ENCODE measurements at regions not wholly inside any gene's neighbourhood (a gene's known extent, or its start where the extent isn't known, plus 50 kb on each side); places are given as distances from the start of the nearest gene placed in this dataset.

- 28 to 51% methylated on average over 1 of the region's 1 CpG for WGBS, 2 donors
- DNase-seq, result no peak
- Histone ChIP-seq H3K4me1 (no peaks in the 10 kb centered on the region), H3K4me3 (no peak overlapping the region), H3K9me3 (no peaks in the 10 kb centered on the region), H3K27me3 (peaks cover 0 to 4% (median 0%) of the 10 kb centered on the region in 4 donors), H3K27ac (no peak overlapping the region), H3K36me3 (no peaks in the 10 kb centered on the region)
- no peak for TF ChIP-seq CTCF (IDR thresholded peaks at IDR 0.05)
- ATAC-seq, result no peak
- no peak for FAIRE-seq
- intact Hi-C loops (cut with DNase I), result no loop called here
Measured at GRCh38 chr6:90701926-90702325, 115.1 kb upstream of the MAP3K7 start.

- Histone ChIP-seq H3K36me3 (no peaks in the 10 kb centered on the region), H3K4me3 (no peak overlapping the region), H3K27ac (no peak overlapping the region), H3K4me1 (no peaks in the 10 kb centered on the region), H3K9me3 (no peaks in the 10 kb centered on the region), H3K27me3 (peaks cover 0 to 11% (median 0%) of the 10 kb centered on the region in 4 donors)
- WGBS, 2 donors, result 28 to 48% methylated on average over 7 of the region's 7 CpGs
- FAIRE-seq (no peak), ATAC-seq (no peak), DNase-seq (no peak)
- TF ChIP-seq CTCF (IDR thresholded peaks at IDR 0.05), result no peak
- intact Hi-C loops (cut with DNase I), result no loop called here
Measured at GRCh38 chr6:90701146-90701781, 114.4 kb upstream of the MAP3K7 start.

GRCh38 chr6:90695316-90695715 lies 108.4 kb upstream of the MAP3K7 start:
- H3K4me1 ChIP-seq, result no peaks in the 10 kb centered on the region
- TF ChIP-seq CTCF (IDR thresholded peaks at IDR 0.05), result no peak
- peaks cover 0 to 11% (median under 1%) of the 10 kb centered on the region in 4 donors for H3K27me3 ChIP-seq
- no peak overlapping the region for H3K27ac ChIP-seq
- H3K36me3 ChIP-seq, result no peaks in the 10 kb centered on the region
- intact Hi-C loops (cut with DNase I), result no loop called here
- no peak for FAIRE-seq
- no peak for ATAC-seq
- DNase-seq, result no peak
- no peaks in the 10 kb centered on the region for H3K9me3 ChIP-seq
- WGBS, 2 donors, result 58 to 81% methylated on average over 3 of the region's 3 CpGs
- no peak overlapping the region for H3K4me3 ChIP-seq

- intact Hi-C loops (cut with DNase I), result no loop called here
- ATAC-seq (no peak), DNase-seq (no peak), FAIRE-seq (no peak)
- Histone ChIP-seq H3K9me3 (no peaks in the 10 kb centered on the region), H3K36me3 (no peaks in the 10 kb centered on the region), H3K4me3 (no peak overlapping the region), H3K27me3 (peaks cover 0 to 11% (median 2%) of the 10 kb centered on the region in 4 donors), H3K27ac (no peak overlapping the region), H3K4me1 (no peaks in the 10 kb centered on the region)
- WGBS, 2 donors, result 30 to 45% methylated on average over 2 of the region's 2 CpGs
- no peak for TF ChIP-seq CTCF (IDR thresholded peaks at IDR 0.05)
Measured at GRCh38 chr6:90694802-90695201, 107.9 kb upstream of the MAP3K7 start.

- Histone ChIP-seq H3K4me3 (no peak overlapping the region), H3K36me3 (no peaks in the 10 kb centered on the region), H3K9me3 (no peaks in the 10 kb centered on the region), H3K4me1 (no peaks in the 10 kb centered on the region), H3K27me3 (peaks cover 0 to 6% (median 2%) of the 10 kb centered on the region in 4 donors), H3K27ac (no peak overlapping the region)
- intact Hi-C loops (cut with DNase I), result no loop called here
- FAIRE-seq, result no peak
- 20 to 36% methylated on average over 1 of the region's 1 CpG for WGBS, 2 donors
- TF ChIP-seq CTCF (IDR thresholded peaks at IDR 0.05), result no peak
- no peak for DNase-seq
- ATAC-seq, result no peak
Measured at GRCh38 chr6:90691823-90692222, 105.0 kb upstream of the MAP3K7 start.
